ENCODE measurements at regions not wholly inside any gene's neighbourhood (a gene's known extent, or its start where the extent isn't known, plus 50 kb on each side); places are given as distances from the start of the nearest gene placed in this dataset.
A peak's percentile ranks its signal among the peaks of the same experiment; 100 is the strongest.

DNA sequence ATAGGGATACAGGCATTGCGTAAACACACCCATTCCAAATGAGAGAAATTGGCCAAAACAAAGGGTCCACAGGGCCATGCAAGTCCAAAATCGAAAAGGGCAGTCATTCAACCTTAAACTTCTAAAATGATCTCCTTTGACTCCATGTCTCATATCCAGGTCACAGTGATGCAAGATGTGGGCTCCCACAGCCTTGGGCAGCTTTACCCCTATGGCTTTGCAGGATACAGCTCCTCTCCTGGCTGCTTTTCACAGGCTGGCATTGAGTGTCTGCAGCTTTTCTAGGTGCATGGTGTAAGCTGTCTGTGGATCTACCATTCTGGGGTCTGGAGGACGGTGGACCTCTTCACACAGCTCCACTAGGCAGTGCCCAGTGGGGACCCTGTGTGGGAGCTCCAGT is 744.5 kb downstream of the QKI start:
- TF ChIP-seq POLR2AphosphoS5 (IDR thresholded peaks at IDR 0.05) (no peak), POLR2A (IDR thresholded peaks at IDR 0.05) (no peak)
- TF ChIP-seq, protein P1, sequence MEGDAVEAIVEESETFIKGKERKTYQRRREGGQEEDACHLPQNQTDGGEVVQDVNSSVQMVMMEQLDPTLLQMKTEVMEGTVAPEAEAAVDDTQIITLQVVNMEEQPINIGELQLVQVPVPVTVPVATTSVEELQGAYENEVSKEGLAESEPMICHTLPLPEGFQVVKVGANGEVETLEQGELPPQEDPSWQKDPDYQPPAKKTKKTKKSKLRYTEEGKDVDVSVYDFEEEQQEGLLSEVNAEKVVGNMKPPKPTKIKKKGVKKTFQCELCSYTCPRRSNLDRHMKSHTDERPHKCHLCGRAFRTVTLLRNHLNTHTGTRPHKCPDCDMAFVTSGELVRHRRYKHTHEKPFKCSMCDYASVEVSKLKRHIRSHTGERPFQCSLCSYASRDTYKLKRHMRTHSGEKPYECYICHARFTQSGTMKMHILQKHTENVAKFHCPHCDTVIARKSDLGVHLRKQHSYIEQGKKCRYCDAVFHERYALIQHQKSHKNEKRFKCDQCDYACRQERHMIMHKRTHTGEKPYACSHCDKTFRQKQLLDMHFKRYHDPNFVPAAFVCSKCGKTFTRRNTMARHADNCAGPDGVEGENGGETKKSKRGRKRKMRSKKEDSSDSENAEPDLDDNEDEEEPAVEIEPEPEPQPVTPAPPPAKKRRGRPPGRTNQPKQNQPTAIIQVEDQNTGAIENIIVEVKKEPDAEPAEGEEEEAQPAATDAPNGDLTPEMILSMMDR (IDR thresholded peaks at IDR 0.05), result no peak
- Histone ChIP-seq H3K27me3 (replicated peaks; ENCODE audit: insufficient read depth) (no peaks in the 10 kb centered on the region), H3K4me1 (replicated peaks) (no peaks in the 10 kb centered on the region), H3K27ac (no peak overlapping the region), H3K4me3 (no peak overlapping the region), H3K9me3 (no peaks in the 10 kb centered on the region), H3K36me3 (no peaks in the 10 kb centered on the region)
- no peak for DNase-seq (ENCODE audit: low spot score)
- 76% methylated on average over 3 of the region's 3 CpGs for WGBS
- intact Hi-C loops (cut with DNase I), result no loop called here

DNA sequence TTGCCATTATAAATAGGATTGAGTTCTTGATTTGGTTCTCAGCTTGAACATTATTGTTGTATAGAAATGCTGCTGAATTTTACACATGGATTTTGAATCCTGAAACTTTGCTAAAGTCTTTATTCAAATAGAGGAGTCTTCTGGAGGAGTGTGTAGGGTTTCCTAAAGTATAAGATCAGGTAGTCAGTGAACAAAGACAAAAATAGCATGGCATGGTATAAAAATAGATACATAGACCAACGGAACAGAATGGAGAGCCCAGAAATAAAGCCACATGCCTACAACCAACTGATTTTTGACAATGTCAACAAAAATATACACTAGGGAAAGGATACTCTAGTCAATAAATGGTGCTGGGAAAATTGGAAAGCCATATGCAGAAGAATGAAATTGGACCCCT is 740.1 kb downstream of the QKI start:
- H3K4me1 ChIP-seq (replicated peaks), result peaks cover 6% of the 10 kb centered on the region
- intact Hi-C loops (cut with DNase I), result no loop called here
- H3K36me3 ChIP-seq, result no peaks in the 10 kb centered on the region
- WGBS, result 74% methylated on average over 1 of the region's 1 CpG
- no peak overlapping the region for H3K4me3 ChIP-seq
- DNase-seq (ENCODE audit: low spot score), result no peak
- H3K27ac ChIP-seq, result no peak overlapping the region
- no peaks in the 10 kb centered on the region for H3K27me3 ChIP-seq (replicated peaks; ENCODE audit: insufficient read depth)
- TF ChIP-seq, protein P1 (IDR thresholded peaks at IDR 0.05), result no peak
- TF ChIP-seq POLR2A (IDR thresholded peaks at IDR 0.05), result no peak
- TF ChIP-seq POLR2AphosphoS5 (IDR thresholded peaks at IDR 0.05), result no peak
- H3K9me3 ChIP-seq, result no peaks in the 10 kb centered on the region

DNA sequence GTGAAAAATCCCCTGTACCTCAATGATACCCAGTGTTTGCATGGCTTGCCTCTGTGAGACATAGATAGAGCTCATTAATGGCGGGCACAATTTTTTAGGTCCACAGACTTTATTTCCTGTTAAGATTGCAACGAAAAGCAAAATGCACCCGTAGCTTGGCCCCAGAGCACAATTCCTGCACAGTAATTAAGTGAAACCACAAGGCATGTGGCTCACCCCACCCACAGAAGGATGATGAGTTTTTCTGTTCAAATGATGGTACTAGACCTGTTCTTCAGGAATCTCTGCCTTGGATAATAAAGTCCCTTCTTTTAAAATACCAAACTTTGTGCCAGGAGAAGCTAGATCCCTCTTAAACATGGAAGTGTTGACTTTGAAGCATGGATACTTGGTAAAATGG is 738.1 kb downstream of the QKI start:
- Histone ChIP-seq H3K9me3 (no peaks in the 10 kb centered on the region), H3K36me3 (no peaks in the 10 kb centered on the region), H3K27ac (no peak overlapping the region), H3K4me1 (replicated peaks) (peaks cover 6% of the 10 kb centered on the region), H3K27me3 (replicated peaks; ENCODE audit: insufficient read depth) (no peaks in the 10 kb centered on the region), H3K4me3 (no peak overlapping the region)
- intact Hi-C loops (cut with DNase I), result no loop called here
- peak; percentile 32 for DNase-seq (ENCODE audit: low spot score)
- TF ChIP-seq, protein P1 (IDR thresholded peaks at IDR 0.05), result no peak
- TF ChIP-seq POLR2AphosphoS5 (IDR thresholded peaks at IDR 0.05), result peak; percentile 36
- whole genome bisulfite sequencing, result 46% methylated on average over 3 of the region's 3 CpGs

DNA sequence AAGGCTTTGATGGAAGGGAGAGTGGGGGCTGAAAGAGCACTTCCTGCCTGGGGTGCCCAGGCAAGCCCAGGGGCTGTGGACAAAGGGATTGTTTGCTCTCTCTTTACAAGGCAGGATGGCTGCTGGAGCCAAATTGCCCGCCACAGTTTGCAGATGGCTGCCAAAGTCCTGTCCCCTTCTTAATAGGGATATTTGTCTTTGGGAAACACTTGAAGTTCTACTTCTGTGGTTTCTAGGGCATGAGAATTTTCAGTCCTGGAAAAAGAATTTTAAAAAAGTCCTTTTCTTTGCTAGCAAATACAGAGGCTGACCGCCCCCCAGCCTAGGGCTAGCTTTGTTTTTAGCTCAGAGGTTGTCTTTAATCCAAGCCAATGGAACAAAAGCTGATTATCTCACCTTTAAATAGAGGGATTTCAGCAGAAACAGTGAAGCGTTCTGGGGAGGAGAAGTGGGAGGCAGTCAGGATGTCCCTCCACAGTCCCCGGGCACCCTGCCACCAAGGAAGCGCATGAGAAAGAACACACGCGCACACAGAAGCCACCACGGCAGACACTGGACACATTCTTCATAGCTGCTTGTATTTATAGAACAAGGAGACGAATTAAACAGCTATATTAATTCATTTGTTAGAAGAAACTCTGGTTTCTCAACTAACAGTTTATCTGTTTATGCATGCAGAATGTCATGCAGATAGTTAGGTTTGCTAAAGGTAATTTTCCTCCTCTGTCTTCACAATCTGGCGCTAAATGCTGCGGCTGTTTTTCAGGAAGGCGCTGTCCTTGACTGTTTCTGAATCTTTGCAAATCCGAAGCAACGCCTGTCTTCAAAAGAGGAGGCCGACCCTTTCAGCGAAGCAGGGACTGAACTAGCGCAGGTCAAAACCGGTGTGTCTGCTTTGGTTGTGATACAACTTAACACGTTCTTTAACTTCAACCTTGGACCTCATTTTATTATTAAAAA is 736.9 kb downstream of the QKI start:
- Histone ChIP-seq H3K36me3 (no peaks in the 10 kb centered on the region), H3K4me3 (no peak overlapping the region), H3K27ac (peak overlapping the region; percentile 9 to 61), H3K4me1 (replicated peaks) (peaks cover 6% of the 10 kb centered on the region), H3K27me3 (replicated peaks; ENCODE audit: insufficient read depth) (no peaks in the 10 kb centered on the region), H3K9me3 (no peaks in the 10 kb centered on the region)
- DNase-seq (ENCODE audit: low spot score), result peak; percentile 85
- TF ChIP-seq POLR2AphosphoS5 (IDR thresholded peaks at IDR 0.05) (peak; percentile 76), POLR2A (IDR thresholded peaks at IDR 0.05) (no peak)
- TF ChIP-seq, protein P1 (IDR thresholded peaks at IDR 0.05), result no peak
- WGBS, result 31% methylated on average over 19 of the region's 19 CpGs
- intact Hi-C loops (cut with DNase I), result no loop called here

DNA sequence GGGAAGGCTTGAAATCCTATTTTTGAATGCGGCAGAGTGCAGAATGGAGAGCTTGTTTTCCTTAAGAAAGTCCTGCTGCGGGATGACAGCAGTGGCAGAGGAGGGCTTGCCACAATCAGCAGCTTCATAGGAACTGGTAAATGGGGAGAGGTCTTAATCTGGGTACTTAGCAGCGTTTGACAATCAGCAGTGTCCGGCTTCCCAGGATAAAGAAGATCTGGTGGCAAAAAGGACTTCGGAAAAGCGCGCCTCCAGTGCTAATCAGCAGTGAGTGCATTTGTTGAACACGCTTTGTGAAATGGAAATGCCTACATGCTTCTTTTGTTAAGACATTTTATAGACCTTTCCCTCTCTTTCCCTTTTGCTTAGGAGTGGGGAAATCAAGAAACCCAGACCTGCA is 735.7 kb downstream of the QKI start:
- Histone ChIP-seq H3K9me3 (no peaks in the 10 kb centered on the region), H3K27ac (peak overlapping the region in 1 of 2 donors; percentile 61), H3K4me1 (replicated peaks) (peaks cover 6% of the 10 kb centered on the region), H3K4me3 (no peak overlapping the region), H3K36me3 (no peaks in the 10 kb centered on the region), H3K27me3 (replicated peaks; ENCODE audit: insufficient read depth) (no peaks in the 10 kb centered on the region)
- TF ChIP-seq, protein P1 (IDR thresholded peaks at IDR 0.05), result no peak
- TF ChIP-seq POLR2AphosphoS5 (IDR thresholded peaks at IDR 0.05) (no peak), POLR2A (IDR thresholded peaks at IDR 0.05) (no peak)
- DNase-seq (ENCODE audit: low spot score), result no peak
- 78% methylated on average over 8 of the region's 8 CpGs for WGBS
- intact Hi-C loops (cut with DNase I), result no loop called here
